Left ventricle myocardium inferior (tissue), 1 donor: ENCODE measurements at regions not wholly inside any gene's neighbourhood (a gene's known extent, or its start where the extent isn't known, plus 50 kb on each side); places are given as distances from the start of the nearest gene placed in this dataset.
"Not testable (repeated sequence)": the region's sequence is repeated elsewhere in the genome, so short reads cannot be mapped to it uniquely, and the experiment has no call there.

Experiments
- DNase-seq: peaks from one replicate; pipeline ENCODE4 v3.0.0-alpha.2; 2020
- H3K27ac ChIP-seq: fragments of 200-600 bp; replicated peaks from 2 replicates; pipeline ENCODE4 v1.8.0; 2021
- H3K27me3 ChIP-seq: fragments of 200-600 bp; 2 replicates; pipeline ENCODE4 v1.8.0; 2021; ENCODE audit warnings: low read depth
- H3K36me3 ChIP-seq: fragments of 200-600 bp; 2 replicates; pipeline ENCODE4 v1.8.0; 2021
- H3K4me1 ChIP-seq: fragments of 200-600 bp; 2 replicates; pipeline ENCODE4 v1.8.0; 2021
- H3K4me3 ChIP-seq: fragments of 200-600 bp; 2 replicates; pipeline ENCODE4 v1.8.0; 2021; ENCODE audit warnings: mild to moderate bottlenecking, moderate library complexity
- H3K9me3 ChIP-seq: fragments of 200-600 bp; replicated peaks from 2 replicates; pipeline ENCODE4 v1.8.0; 2021
- intact Hi-C: fragments of 100-400 bp; cut with micrococcal nuclease; formaldehyde crosslinking; loops from one replicate; pipeline ENCODE4 v1.11.0; 2022
- TF ChIP-seq, protein P1 (sequence below): fragments of 200-600 bp; IDR thresholded peaks from 2 replicates; pipeline ENCODE4 v1.8.0; 2021; ENCODE audit warnings: antibody characterized with exemption, mild to moderate bottlenecking, borderline replicate concordance
- donor health status: DM: no; HTN: yes; CAD: no; lungs with severe emphysema.

DNA sequence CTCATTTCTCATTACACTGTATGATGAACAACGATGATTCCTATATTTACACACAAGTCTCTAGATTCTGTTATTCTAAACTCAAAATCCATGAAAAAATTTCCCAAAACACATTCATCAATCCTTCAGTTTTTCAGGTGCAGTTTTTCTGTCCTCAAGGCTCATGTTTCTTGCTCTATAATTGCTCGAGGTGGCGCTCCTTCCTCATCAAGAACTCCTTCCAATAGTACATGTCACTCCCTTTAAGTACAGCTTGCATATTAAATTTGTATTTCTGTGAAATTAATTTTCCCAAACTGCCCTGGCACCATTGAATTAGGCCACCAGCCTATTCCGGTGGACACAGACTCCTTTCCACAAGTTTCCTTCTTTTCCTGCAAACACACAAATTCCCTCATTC lies 188.7 kb upstream of the MINDY3 start:
- intact Hi-C loops: no loop called here
- peaks cover 9% of the 10 kb centered on the region for H3K9me3 ChIP-seq
- no peak overlapping the region for H3K27ac ChIP-seq
- no peaks in the 10 kb centered on the region for H3K4me1 ChIP-seq
- no peaks in the 10 kb centered on the region for H3K36me3 ChIP-seq
- DNase-seq: no peak
- TF ChIP-seq, protein P1, sequence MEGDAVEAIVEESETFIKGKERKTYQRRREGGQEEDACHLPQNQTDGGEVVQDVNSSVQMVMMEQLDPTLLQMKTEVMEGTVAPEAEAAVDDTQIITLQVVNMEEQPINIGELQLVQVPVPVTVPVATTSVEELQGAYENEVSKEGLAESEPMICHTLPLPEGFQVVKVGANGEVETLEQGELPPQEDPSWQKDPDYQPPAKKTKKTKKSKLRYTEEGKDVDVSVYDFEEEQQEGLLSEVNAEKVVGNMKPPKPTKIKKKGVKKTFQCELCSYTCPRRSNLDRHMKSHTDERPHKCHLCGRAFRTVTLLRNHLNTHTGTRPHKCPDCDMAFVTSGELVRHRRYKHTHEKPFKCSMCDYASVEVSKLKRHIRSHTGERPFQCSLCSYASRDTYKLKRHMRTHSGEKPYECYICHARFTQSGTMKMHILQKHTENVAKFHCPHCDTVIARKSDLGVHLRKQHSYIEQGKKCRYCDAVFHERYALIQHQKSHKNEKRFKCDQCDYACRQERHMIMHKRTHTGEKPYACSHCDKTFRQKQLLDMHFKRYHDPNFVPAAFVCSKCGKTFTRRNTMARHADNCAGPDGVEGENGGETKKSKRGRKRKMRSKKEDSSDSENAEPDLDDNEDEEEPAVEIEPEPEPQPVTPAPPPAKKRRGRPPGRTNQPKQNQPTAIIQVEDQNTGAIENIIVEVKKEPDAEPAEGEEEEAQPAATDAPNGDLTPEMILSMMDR: no peak
- no peaks in the 10 kb centered on the region for H3K27me3 ChIP-seq
- no peak overlapping the region for H3K4me3 ChIP-seq

DNA sequence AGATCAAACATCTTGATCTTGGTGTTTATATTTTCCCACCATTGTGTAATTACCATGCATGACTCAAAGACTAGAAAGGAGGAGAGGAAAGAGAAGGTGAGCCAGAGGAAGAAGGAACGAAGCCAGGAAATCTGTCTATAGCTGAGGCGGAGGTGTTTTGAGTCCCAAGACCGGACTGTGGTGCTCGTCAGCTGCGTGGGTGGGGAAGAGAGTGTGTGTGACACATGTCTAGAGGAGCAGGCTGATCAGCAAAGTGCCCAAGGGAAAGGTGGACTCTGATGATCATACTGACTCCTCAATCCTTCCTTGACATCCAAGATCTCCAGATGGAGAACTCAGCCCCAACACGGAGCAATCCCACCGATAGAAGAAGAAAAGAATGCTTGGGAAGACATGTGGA lies 189.5 kb upstream of the MINDY3 start:
- TF ChIP-seq, protein P1: no peak
- no peaks in the 10 kb centered on the region for H3K36me3 ChIP-seq
- no peak overlapping the region for H3K4me3 ChIP-seq
- H3K27ac ChIP-seq: no peak overlapping the region
- H3K27me3 ChIP-seq: no peaks in the 10 kb centered on the region
- peaks cover 9% of the 10 kb centered on the region for H3K9me3 ChIP-seq
- no peaks in the 10 kb centered on the region for H3K4me1 ChIP-seq
- no peak for DNase-seq
- intact Hi-C loops: no loop called here

DNA sequence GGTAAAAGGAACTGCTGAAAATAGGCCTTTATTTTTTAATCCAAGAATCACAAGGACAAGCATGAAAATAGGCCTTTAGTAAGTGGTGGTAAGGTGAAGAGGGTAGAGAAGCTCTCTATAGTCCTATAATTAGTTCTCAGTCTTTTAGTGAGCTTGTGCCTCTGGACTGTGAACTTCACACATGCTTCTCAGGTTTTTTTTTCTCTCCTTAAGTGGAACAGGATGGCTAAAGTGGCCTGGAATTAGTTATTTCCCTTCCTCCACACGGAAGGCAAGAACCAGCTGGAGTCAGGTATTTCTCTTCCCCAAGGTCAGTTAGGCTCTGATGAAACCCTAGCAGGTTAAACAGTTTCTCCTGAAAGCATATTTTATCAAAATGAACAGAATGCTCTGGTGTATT lies 203.0 kb upstream of the MINDY3 start:
- TF ChIP-seq, protein P1: no peak
- DNase-seq: no peak
- H3K27me3 ChIP-seq: no peaks in the 10 kb centered on the region
- H3K4me3 ChIP-seq: no peak overlapping the region
- H3K27ac ChIP-seq: no peak overlapping the region
- no peaks in the 10 kb centered on the region for H3K4me1 ChIP-seq
- peaks cover 7% of the 10 kb centered on the region for H3K9me3 ChIP-seq
- intact Hi-C loops: no loop called here
- no peaks in the 10 kb centered on the region for H3K36me3 ChIP-seq

DNA sequence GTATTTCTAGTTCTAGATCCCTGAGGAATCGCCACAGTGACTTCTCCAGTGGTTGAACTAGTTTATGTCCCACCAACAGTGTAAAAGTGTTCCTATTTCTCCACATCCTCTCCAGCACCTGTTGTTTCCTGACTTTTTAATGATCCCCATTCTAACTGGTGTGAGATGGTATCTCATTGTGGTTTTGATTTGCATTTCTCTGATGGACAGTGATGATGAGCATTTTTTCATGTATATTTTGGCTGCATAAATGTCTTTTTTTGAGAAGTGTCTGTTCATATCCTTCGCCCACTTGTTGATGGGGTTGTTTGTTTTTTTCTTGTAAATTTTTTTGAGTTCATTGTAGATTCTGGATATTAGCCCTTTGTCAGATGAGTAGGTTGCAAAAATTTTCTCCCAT lies 223.2 kb upstream of the MINDY3 start:
- DNase-seq, H3K27ac ChIP-seq, H3K4me1 ChIP-seq, intact Hi-C loops, H3K27me3 ChIP-seq, H3K36me3 ChIP-seq, H3K4me3 ChIP-seq: not testable (repeated sequence)
- peaks cover 16% of the 10 kb centered on the region for H3K9me3 ChIP-seq

DNA sequence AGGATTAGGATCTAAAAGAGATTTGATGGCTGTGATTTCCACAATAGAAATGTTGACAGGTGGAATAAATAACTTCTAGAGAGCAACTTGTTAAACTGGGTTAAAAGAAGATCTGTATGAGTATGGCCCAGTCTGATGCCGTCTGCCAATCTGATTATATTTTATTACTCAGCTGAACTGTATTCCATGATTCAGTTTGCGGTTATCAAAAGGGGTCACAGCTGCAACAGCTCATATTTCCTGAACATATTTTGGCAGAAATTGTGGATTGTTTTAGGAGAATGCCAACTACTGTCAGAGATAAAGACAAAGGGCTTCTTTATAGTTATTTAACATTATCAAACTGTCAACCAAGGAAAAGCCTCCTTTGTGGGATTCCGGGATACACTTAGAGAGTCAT lies 244.8 kb upstream of the MINDY3 start:
- TF ChIP-seq, protein P1: no peak
- intact Hi-C loops: no loop called here

DNA sequence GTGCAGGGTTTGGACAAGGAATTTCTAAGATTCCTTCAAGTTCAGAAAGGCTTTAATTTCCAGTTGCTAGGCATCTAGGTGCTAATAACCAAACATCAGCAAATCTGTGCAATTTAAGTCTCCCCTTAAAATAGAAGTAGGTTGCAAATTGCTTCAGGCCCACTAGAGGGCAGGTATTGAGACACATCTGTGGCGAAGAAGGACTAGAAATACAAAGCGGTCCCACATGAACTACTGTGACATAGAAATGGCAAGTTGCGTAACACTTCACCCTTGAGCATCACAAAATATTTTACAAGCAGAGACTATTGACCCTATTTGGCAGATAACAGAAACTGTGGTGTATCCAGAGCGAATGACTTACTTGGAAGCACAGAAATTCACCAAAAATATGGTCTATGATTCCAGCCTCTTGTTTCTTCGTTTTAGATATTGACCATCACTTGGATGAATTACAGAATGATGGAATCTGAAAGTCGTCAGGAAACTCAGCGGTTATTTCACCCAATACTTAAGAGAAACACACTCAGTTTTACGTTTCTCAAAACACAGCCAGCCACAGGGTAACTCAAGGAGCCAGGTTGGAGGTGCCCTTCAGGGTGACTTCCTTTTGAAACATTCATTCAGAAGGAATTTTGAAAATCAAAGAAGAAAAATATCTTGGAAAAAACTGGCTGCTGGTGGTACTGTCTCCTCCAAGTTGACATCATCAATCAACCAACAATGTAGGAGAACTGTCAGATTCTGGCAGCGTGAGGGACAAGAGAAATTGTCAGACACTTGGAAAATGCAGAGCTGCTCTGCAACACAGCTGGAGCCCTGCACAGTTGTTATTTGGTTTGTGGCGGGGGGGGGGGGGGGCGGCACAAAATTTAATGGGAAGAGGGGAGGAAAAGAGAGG lies 256.3 kb upstream of the MINDY3 start:
- H3K9me3 ChIP-seq: no peaks in the 10 kb centered on the region
- H3K27me3 ChIP-seq: peaks cover under 1% of the 10 kb centered on the region
- DNase-seq: no peak
- no peaks in the 10 kb centered on the region for H3K36me3 ChIP-seq
- intact Hi-C loops: no loop called here
- TF ChIP-seq, protein P1: peak; percentile 66
- no peak overlapping the region for H3K4me3 ChIP-seq
- H3K27ac ChIP-seq: no peak overlapping the region
- no peaks in the 10 kb centered on the region for H3K4me1 ChIP-seq

More for the DNA sequence above, 244.8 kb upstream of the MINDY3 start:
- Histone ChIP-seq H3K4me3 (no peak overlapping the region), H3K36me3 (no peaks in the 10 kb centered on the region), H3K9me3 (no peaks in the 10 kb centered on the region), H3K4me1 (no peaks in the 10 kb centered on the region), H3K27me3 (peaks cover 6% of the 10 kb centered on the region), H3K27ac (no peak overlapping the region)
- no peak for DNase-seq
